Uterus (tissue), 3 donors: ENCODE measurements at regions not wholly inside any gene's neighbourhood (a gene's known extent, or its start where the extent isn't known, plus 50 kb on each side); places are given as distances from the start of the nearest gene placed in this dataset.

Source experiments
- DNase-seq, 2 donors: peaks; one replicate each; pipeline ENCODE4 v3.0.0-alpha.2; 2019 to 2020
- H3K27ac ChIP-seq, 2 donors: fragments of 200-600 bp; sonication (generic); 1 replicate in 1 of 2; 2 replicates in 1 of 2; pipeline ENCODE4 v1.5.1; 2016 to 2018
- H3K27me3 ChIP-seq, 2 donors: fragments of 200-600 bp; sonication (generic); one replicate each; pipeline ENCODE4 v1.5.1; 2018 to 2019; ENCODE audit warnings: control low read depth in 1 of 2
- H3K36me3 ChIP-seq, 2 donors: fragments of 200-600 bp; sonication (generic); one replicate each; pipeline ENCODE4 v1.5.1; 2019; ENCODE audit warnings: control low read depth in 1 of 2
- H3K4me1 ChIP-seq, 2 donors: fragments of 200-600 bp; sonication (generic); one replicate each; pipeline ENCODE4 v1.5.1; 2018 to 2019; ENCODE audit warnings: control low read depth in 1 of 2
- H3K4me3 ChIP-seq, 2 donors: fragments of 200-600 bp; sonication (generic); 1 replicate in 1 of 2; 2 replicates in 1 of 2; pipeline ENCODE4 v1.5.1; 2018 to 2019; ENCODE audit warnings: mild to moderate bottlenecking in 1 of 2
- H3K9me3 ChIP-seq, 2 donors: fragments of 200-600 bp; sonication (generic); one replicate each; pipeline ENCODE4 v1.5.1; 2019; ENCODE audit warnings: control low read depth in 1 of 2
- POLR2A ChIP-seq, 2 donors: fragments of 450-650 bp; IDR thresholded peaks; one replicate each; pipeline ENCODE4 v1.6.1; 2016; ENCODE audit warnings: antibody characterized with exemption in 2 of 2, mild to moderate bottlenecking in 1 of 2, moderate library complexity in 1 of 2
- intact Hi-C: fragments of 100-400 bp; cut with DNase I; formaldehyde crosslinking; loops from one replicate; pipeline ENCODE4 v1.15.1; 2023; ENCODE audit warnings: low total_unique reads
- TF ChIP-seq, protein P1 (sequence below), 4 experiments: fragments of 200-600 bp in 2 of 4; fragments of 450-650 bp in 2 of 4; sonication (generic) in 2 of 4; IDR thresholded peaks; one replicate each; pipeline ENCODE4 v1.5.1; 2016 to 2019; ENCODE audit warnings: antibody characterized with exemption in 4 of 4, mild to moderate bottlenecking in 2 of 4, moderate library complexity in 1 of 4
- donor health status: DM: yes; HTN: yes; CAD: no.

DNA sequence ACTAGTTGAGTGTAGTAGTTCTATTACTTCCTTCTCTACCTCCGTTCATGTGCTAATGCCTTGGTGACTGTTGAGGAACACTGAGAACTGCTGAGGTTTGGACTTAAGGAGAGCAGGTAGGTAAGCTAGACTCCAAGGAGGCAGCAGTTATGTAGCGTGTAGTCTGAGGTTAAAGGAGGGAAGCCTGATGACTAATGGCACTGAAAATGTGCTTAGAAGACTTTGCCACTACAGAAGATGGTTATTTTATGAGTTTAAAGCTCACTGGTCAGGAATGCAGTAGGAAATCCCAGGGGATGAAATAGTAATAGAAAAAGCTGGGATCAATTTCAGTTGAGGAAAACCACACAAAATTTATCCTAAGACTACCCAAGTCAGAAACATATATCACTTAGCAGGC, 1077.3 kb downstream of the RAPGEF2 start:
- intact Hi-C loops: no loop called here
- no peak overlapping the region for H3K4me3 ChIP-seq
- no peak for TF ChIP-seq POLR2A (IDR thresholded peaks at IDR 0.05)
- TF ChIP-seq, protein P1, sequence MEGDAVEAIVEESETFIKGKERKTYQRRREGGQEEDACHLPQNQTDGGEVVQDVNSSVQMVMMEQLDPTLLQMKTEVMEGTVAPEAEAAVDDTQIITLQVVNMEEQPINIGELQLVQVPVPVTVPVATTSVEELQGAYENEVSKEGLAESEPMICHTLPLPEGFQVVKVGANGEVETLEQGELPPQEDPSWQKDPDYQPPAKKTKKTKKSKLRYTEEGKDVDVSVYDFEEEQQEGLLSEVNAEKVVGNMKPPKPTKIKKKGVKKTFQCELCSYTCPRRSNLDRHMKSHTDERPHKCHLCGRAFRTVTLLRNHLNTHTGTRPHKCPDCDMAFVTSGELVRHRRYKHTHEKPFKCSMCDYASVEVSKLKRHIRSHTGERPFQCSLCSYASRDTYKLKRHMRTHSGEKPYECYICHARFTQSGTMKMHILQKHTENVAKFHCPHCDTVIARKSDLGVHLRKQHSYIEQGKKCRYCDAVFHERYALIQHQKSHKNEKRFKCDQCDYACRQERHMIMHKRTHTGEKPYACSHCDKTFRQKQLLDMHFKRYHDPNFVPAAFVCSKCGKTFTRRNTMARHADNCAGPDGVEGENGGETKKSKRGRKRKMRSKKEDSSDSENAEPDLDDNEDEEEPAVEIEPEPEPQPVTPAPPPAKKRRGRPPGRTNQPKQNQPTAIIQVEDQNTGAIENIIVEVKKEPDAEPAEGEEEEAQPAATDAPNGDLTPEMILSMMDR (IDR thresholded peaks at IDR 0.05): no peak
- H3K36me3 ChIP-seq: no peaks in the 10 kb centered on the region
- no peak for DNase-seq
- no peaks in the 10 kb centered on the region for H3K9me3 ChIP-seq
- no peaks in the 10 kb centered on the region for H3K27me3 ChIP-seq
- H3K4me1 ChIP-seq: no peaks in the 10 kb centered on the region
- no peak overlapping the region for H3K27ac ChIP-seq

DNA sequence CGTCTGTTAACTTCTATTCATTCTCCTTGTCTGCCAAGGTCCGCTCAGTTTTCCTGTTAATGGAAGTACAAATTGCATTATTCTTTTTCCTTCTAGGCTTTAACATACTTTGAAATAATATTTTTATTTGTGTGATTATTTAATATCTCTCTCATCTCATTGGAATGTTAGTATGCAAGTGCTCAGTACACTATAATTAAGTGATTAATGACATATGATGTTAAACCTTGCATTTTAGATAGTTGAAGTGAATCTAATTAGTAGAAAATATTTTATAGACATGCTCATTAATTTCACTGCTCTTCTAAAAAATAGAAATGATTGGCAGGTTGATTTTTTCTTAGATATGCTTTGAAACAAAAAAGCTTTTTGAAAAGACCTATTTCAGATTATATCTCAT, 1079.8 kb downstream of the RAPGEF2 start:
- no peak overlapping the region for H3K27ac ChIP-seq
- TF ChIP-seq, protein P1 (IDR thresholded peaks at IDR 0.05): no peak
- TF ChIP-seq POLR2A (IDR thresholded peaks at IDR 0.05): no peak
- no peak overlapping the region for H3K4me3 ChIP-seq
- H3K36me3 ChIP-seq: no peaks in the 10 kb centered on the region
- H3K4me1 ChIP-seq: no peaks in the 10 kb centered on the region
- H3K27me3 ChIP-seq: no peaks in the 10 kb centered on the region
- intact Hi-C loops: no loop called here
- no peak for DNase-seq
- no peaks in the 10 kb centered on the region for H3K9me3 ChIP-seq

DNA sequence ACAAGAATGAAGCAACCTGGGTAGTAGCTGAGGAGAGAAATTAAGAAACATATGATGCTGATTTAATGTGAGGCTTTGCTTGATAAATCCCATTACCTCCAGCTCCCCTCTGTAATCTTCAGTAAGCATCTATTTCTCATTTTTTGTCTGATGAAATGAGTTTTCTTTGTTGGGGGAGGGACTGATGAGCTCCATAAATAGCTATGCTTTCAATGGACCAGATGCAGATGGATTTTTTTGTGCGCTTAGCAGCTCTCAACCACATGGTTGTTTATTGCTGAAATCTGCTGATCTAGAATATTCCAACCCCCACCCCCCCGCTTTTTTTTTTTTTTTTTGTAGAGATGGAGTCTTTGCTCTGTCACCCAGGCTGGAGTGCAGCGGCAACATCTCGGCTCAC, 1082.0 kb downstream of the RAPGEF2 start:
- Histone ChIP-seq H3K4me3 (no peak overlapping the region), H3K36me3 (no peaks in the 10 kb centered on the region), H3K27ac (no peak overlapping the region), H3K9me3 (no peaks in the 10 kb centered on the region), H3K4me1 (no peaks in the 10 kb centered on the region), H3K27me3 (no peaks in the 10 kb centered on the region)
- no peak for DNase-seq
- no peak for TF ChIP-seq POLR2A (IDR thresholded peaks at IDR 0.05)
- TF ChIP-seq, protein P1 (IDR thresholded peaks at IDR 0.05): no peak
- intact Hi-C loops: no loop called here

DNA sequence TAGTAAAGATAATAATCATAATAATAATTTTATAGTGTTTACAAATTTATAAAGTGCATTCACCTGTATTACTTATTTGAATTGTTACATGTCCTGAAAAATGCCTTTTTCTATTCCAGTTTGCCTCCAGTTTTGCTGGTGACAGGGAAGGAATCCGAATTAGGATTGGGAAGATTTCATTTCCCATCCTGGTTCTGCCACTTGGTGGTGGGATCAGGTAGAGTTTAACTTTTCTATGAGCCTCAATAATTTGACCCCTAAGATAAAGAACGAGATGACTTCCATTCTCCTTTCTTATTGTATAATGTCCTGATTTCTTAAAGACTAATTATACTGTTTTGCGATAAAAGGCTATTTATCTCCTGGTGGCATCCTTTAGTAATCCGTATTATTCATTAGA, 1090.9 kb downstream of the RAPGEF2 start:
- no peaks in the 10 kb centered on the region for H3K4me1 ChIP-seq
- intact Hi-C loops: no loop called here
- H3K36me3 ChIP-seq: no peaks in the 10 kb centered on the region
- DNase-seq: no peak
- no peak for TF ChIP-seq POLR2A (IDR thresholded peaks at IDR 0.05)
- TF ChIP-seq, protein P1 (IDR thresholded peaks at IDR 0.05): no peak
- no peak overlapping the region for H3K4me3 ChIP-seq
- H3K27me3 ChIP-seq: no peaks in the 10 kb centered on the region
- H3K9me3 ChIP-seq: no peaks in the 10 kb centered on the region
- no peak overlapping the region for H3K27ac ChIP-seq

DNA sequence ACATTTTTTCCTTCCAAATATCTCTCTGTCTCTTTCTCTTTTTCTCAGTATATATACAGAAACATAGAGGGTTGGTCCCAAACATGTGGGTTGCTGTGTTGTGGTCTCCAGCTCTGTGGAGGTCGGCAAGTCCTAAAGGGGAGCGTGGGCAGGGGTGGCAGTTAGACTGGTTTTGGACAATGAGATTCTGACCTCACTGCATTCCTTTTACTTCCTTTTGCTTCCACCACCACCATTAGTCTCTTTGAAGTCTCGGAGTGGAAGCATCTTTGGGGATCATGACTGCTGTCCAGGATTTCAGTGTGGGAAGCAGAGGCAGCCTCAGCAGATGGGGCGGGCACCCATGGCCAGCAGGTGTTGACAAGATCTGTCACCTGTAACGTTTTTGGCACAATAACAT, 1091.8 kb downstream of the RAPGEF2 start:
- no peak for TF ChIP-seq POLR2A (IDR thresholded peaks at IDR 0.05)
- TF ChIP-seq, protein P1 (IDR thresholded peaks at IDR 0.05): no peak
- H3K4me3 ChIP-seq: no peak overlapping the region
- DNase-seq: no peak
- intact Hi-C loops: no loop called here
- H3K27me3 ChIP-seq: no peaks in the 10 kb centered on the region
- H3K27ac ChIP-seq: no peak overlapping the region
- H3K36me3 ChIP-seq: no peaks in the 10 kb centered on the region
- H3K9me3 ChIP-seq: no peaks in the 10 kb centered on the region
- no peaks in the 10 kb centered on the region for H3K4me1 ChIP-seq
